ENCODE measurements at regions not wholly inside any gene's neighbourhood (a gene's known extent, or its start where the extent isn't known, plus 50 kb on each side); places are given as distances from the start of the nearest gene placed in this dataset.

DNA sequence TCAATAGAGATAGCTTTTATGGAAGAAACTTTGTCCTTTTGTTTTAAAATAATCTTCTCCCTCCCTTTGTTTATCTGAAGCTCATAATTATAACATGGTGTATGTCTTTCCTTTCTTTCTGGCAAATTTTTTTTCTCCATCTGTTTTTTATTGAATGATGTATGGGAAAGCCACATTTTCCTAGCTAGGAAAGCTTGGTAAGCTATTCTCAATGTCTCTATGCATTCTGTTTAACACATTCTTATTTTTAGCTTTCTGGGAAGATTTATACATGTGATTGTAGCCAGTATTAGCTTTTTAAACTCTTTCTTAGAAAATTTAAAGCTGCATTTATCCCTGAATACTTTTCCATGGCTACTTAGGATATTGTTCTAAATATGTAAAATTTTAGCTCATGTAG lies 124.9 kb upstream of the CSNK1A1L start:
- no peaks in the 10 kb centered on the region; the same call in 1 of the 2 replicates for H4K20me1 ChIP-seq (ENCODE audit: insufficient read depth)
- no peak overlapping the region for H3K27ac ChIP-seq
- CTCF ChIA-PET, result no interaction called here
- H3K9me2 ChIP-seq (ENCODE audit: insufficient read depth), result no peaks in the 10 kb centered on the region
- H3K27me3 ChIP-seq (ENCODE audit: insufficient read depth, low read depth), result no peaks in the 10 kb centered on the region
- H3F3A ChIP-seq (ENCODE audit: insufficient read depth, low read depth), result no peaks in the 10 kb centered on the region
- H3K36me3 ChIP-seq (ENCODE audit: low read depth), result no peaks in the 10 kb centered on the region
- no peak overlapping the region for H3K4me3 ChIP-seq
- H3K9me3 ChIP-seq (ENCODE audit: insufficient read depth, low read depth), result no peaks in the 10 kb centered on the region
- BruUV-seq (replicated peaks), result no TSS peak
- H3K4me2 ChIP-seq, result no peak overlapping the region
- H2AFZ ChIP-seq, result no peak overlapping the region
- H3K4me1 ChIP-seq (replicated peaks; ENCODE audit: insufficient read depth), result no peaks in the 10 kb centered on the region
- no peak for DNase-seq
- intact Hi-C loops (cut with micrococcal nuclease; ENCODE audit: unreplicated experiment), result no loop called here
- no peaks in the 10 kb centered on the region for H3K79me2 ChIP-seq (ENCODE audit: low read depth)
- POLR2A ChIA-PET (ENCODE audit: unreplicated experiment), result no interaction called here
- TF ChIP-seq EZH2 (IDR thresholded peaks at IDR 0.05; ENCODE audit: low read depth), result no peak
- TF ChIP-seq, protein P1, sequence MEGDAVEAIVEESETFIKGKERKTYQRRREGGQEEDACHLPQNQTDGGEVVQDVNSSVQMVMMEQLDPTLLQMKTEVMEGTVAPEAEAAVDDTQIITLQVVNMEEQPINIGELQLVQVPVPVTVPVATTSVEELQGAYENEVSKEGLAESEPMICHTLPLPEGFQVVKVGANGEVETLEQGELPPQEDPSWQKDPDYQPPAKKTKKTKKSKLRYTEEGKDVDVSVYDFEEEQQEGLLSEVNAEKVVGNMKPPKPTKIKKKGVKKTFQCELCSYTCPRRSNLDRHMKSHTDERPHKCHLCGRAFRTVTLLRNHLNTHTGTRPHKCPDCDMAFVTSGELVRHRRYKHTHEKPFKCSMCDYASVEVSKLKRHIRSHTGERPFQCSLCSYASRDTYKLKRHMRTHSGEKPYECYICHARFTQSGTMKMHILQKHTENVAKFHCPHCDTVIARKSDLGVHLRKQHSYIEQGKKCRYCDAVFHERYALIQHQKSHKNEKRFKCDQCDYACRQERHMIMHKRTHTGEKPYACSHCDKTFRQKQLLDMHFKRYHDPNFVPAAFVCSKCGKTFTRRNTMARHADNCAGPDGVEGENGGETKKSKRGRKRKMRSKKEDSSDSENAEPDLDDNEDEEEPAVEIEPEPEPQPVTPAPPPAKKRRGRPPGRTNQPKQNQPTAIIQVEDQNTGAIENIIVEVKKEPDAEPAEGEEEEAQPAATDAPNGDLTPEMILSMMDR (conservative IDR thresholded peaks at IDR 0.05), result no peak

DNA sequence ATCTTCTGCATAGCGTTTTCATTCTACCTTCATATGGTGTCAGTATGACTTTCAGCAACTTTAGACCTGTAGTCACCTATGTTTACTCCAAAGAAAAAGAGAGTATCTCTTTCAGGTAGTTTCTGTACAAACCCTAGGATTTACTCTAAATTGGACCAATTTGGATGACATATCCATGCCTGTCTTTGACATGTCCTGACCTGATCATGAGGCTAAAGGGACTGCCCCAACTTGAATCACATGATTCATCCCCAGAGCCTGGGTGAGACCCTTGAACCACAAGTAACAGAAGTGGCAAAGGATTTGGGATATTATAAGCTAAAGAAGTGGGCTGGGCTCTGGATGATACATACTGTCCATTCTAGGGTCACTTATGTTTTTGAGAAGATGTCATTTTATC lies 124.5 kb upstream of the CSNK1A1L start:
- no peak overlapping the region for H2AFZ ChIP-seq
- no peaks in the 10 kb centered on the region; the same call in 1 of the 2 replicates for H4K20me1 ChIP-seq (ENCODE audit: insufficient read depth)
- ChIA-PET CTCF (no interaction called here), POLR2A (ENCODE audit: unreplicated experiment) (no interaction called here)
- H3K9me2 ChIP-seq (ENCODE audit: insufficient read depth), result no peaks in the 10 kb centered on the region
- H3K27me3 ChIP-seq (ENCODE audit: insufficient read depth, low read depth), result no peaks in the 10 kb centered on the region
- no peak for DNase-seq
- H3K4me3 ChIP-seq, result no peak overlapping the region
- TF ChIP-seq, protein P1 (conservative IDR thresholded peaks at IDR 0.05), result no peak
- TF ChIP-seq EZH2 (IDR thresholded peaks at IDR 0.05; ENCODE audit: low read depth), result no peak
- H3F3A ChIP-seq (ENCODE audit: insufficient read depth, low read depth), result no peaks in the 10 kb centered on the region
- no peaks in the 10 kb centered on the region for H3K4me1 ChIP-seq (replicated peaks; ENCODE audit: insufficient read depth)
- H3K36me3 ChIP-seq (ENCODE audit: low read depth), result no peaks in the 10 kb centered on the region
- no peak overlapping the region for H3K4me2 ChIP-seq
- H3K79me2 ChIP-seq (ENCODE audit: low read depth), result no peaks in the 10 kb centered on the region
- H3K9me3 ChIP-seq (ENCODE audit: insufficient read depth, low read depth), result no peaks in the 10 kb centered on the region
- intact Hi-C loops (cut with micrococcal nuclease; ENCODE audit: unreplicated experiment), result no loop called here
- no TSS peak for BruUV-seq (replicated peaks)
- H3K27ac ChIP-seq, result no peak overlapping the region

DNA sequence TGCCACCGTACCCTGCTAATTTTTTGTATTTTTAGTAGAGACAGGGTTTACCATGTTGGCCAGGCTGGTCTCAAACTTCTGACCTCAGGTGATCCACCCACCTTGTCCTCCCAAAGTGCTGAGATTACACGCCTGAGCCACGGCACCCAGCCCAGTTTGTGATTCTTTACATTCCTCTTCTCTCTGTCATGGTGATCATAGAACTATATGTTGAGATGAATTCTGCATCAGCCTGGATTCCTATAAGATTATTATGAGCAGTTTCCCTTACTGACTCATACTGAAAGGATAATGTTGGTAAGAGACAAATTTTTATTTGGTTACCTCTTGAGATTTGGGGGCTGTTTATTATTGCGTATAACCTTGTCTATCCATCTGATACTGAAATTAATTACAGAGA lies 121.5 kb upstream of the CSNK1A1L start:
- ChIA-PET CTCF (no interaction called here), POLR2A (ENCODE audit: unreplicated experiment) (no interaction called here)
- TF ChIP-seq, protein P1 (conservative IDR thresholded peaks at IDR 0.05), result no peak
- TF ChIP-seq EZH2 (IDR thresholded peaks at IDR 0.05; ENCODE audit: low read depth), result no peak
- H3K9me3 ChIP-seq (ENCODE audit: insufficient read depth, low read depth), result no peaks in the 10 kb centered on the region
- H3K36me3 ChIP-seq (ENCODE audit: low read depth), result no peaks in the 10 kb centered on the region
- no peaks in the 10 kb centered on the region for H3K9me2 ChIP-seq (ENCODE audit: insufficient read depth)
- H2AFZ ChIP-seq, result no peak overlapping the region
- H3K4me2 ChIP-seq, result no peak overlapping the region
- H3K4me1 ChIP-seq (replicated peaks; ENCODE audit: insufficient read depth), result no peaks in the 10 kb centered on the region
- no peak overlapping the region for H3K27ac ChIP-seq
- H3K4me3 ChIP-seq, result no peak overlapping the region
- no TSS peak for BruUV-seq (replicated peaks)
- intact Hi-C loops (cut with micrococcal nuclease; ENCODE audit: unreplicated experiment), result no loop called here
- no peaks in the 10 kb centered on the region for H3F3A ChIP-seq (ENCODE audit: insufficient read depth, low read depth)
- H3K27me3 ChIP-seq (ENCODE audit: insufficient read depth, low read depth), result no peaks in the 10 kb centered on the region
- no peak for DNase-seq
- H4K20me1 ChIP-seq (ENCODE audit: insufficient read depth), result no peaks in the 10 kb centered on the region; the same call in 1 of the 2 replicates
- H3K79me2 ChIP-seq (ENCODE audit: low read depth), result no peaks in the 10 kb centered on the region
